Left colon (tissue), 2 donors: ENCODE measurements at regions not wholly inside any gene's neighbourhood (a gene's known extent, or its start where the extent isn't known, plus 50 kb on each side); places are given as distances from the start of the nearest gene placed in this dataset.
"Not testable (repeated sequence)": the region's sequence is repeated elsewhere in the genome, so short reads cannot be mapped to it uniquely, and the experiment has no call there.

ENCODE experiments used
- ATAC-seq: fragments of 200-7000 bp; cut with Tn5 transposase; one replicate; pipeline ENCODE4 v1.9.1; 2020; ENCODE audit warnings: mild to moderate bottlenecking, moderate library complexity
- DNase-seq, 2 donors: peaks; one replicate each; pipeline ENCODE4 v3.0.0-alpha.2; 2020
- intact Hi-C, 2 donors: fragments of 100-400 bp; cut with DNase I in 1 of 2; cut with micrococcal nuclease in 1 of 2; formaldehyde crosslinking; loops; one replicate each; pipeline versions ENCODE4 v1.11.2 to v1.14.0; 2022; cut with DNase I, micrococcal nuclease
- donor health status: DM: no; HTN: no; CAD: no.
- donor health status: DM: yes; HTN: yes; CAD: no.

DNA sequence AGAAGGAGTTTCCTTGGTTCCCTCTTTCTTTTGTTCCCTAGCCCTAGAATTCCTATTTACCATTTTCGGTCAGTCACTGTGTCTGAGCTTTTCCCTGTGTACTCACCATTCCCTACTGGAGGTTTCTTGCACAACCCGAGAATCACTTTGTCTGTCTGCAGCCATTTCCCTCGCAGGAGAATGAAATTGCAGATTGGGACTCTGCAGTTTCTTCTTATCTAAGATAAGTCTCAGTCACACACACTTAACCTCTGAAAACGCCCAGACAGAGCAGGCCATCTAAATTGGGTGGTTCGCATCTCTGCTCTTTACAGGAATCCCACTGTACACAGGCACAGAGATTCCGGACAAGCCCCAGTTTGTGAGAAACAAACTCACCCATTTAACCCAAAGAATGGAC, 58.6 kb upstream of the CNTNAP2 start:
- no peak for ATAC-seq
- DNase-seq, result no peak

DNA sequence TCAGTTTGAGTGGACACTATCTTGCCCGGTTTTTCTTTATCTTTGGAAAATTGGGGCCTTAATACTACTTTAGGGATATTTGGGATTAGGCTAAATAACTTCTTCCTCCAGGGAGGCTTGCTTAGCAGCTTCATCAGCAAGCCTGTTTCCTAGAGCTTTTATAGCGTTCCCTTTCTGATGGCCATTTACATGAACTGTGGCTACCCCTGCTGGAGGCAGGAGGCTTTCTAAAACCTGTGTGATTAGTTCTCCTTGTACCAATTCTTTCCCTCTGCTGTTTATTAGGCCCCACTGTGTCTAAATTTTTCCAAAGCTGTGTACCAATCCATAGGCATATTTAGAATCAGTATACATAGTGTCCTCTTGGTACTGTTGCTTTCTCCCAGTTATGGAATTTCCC, 61.7 kb upstream of the CNTNAP2 start:
- DNase-seq, result no peak
- intact Hi-C loops, result no loop called here

More for the DNA sequence above, 58.6 kb upstream of the CNTNAP2 start:
- intact Hi-C loops, result no loop called here

DNA sequence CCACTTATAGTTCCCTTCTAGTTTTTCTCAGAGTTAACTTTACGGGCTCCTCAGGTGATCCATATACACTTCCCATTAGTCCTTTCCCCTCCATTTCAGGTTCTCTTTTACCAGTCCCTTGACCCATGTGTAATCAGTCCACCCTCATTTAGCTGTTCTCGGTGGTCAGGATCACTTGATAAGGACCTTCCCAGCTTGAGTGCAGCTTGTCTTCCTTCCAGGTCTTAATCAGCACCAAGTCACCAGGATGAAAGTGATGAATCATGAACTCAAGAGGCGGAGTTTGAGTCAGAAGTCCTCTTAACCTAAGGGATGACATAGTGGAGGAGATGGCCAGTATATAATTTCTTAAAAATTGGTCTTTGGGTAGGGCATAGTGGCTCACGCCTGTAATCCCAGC, 63.1 kb upstream of the CNTNAP2 start:
- ATAC-seq, result no peak
- intact Hi-C loops, result no loop called here
- DNase-seq, result no peak

More for the DNA sequence above, 61.7 kb upstream of the CNTNAP2 start:
- no peak for ATAC-seq

DNA sequence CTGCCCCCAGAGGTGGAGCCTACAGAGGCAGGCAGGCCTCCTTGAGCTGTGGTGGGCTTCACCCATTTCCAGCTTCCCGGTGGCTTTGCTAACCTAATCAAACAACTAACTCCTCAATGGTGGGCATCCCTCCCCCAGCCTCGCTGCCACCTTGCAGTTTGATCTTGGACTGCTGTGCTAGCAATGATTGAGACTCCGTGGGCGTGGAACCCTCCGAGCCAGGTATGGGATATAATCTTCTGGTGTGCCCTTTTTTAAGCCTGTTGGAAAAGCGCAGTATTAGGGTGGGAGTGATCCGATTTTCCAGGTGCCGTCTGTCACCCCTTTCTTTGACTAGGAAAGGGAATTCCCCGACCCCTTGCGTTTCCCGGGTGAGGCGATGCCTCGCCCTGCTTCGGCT, 73.3 kb upstream of the CNTNAP2 start:
- intact Hi-C loops, DNase-seq, ATAC-seq: not testable (repeated sequence)

DNA sequence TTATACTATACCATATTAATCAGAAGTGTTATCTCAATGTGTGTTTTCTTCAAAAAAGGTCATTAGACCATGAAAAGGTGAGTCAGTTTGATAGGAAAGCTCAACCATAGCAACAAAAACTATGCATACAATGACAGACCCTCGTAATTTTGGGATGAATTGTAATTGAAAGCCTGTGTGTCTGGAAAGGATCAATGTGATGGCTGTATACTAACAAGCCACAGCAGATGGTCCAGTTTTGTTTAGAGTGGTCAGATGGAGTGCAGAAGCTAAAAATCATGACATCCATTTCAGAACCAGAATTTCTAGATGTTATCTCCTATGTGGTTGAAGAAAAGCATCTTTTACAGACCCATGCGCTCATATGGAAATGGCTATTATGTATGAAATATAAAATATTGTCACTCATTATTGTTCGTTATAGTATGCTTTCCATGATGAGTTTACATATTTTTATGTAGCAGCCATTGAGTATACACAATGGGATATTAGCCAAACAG, 88.3 kb upstream of the CNTNAP2 start:
- intact Hi-C loops, result no loop called here
- ATAC-seq (no peak), DNase-seq (no peak)

DNA sequence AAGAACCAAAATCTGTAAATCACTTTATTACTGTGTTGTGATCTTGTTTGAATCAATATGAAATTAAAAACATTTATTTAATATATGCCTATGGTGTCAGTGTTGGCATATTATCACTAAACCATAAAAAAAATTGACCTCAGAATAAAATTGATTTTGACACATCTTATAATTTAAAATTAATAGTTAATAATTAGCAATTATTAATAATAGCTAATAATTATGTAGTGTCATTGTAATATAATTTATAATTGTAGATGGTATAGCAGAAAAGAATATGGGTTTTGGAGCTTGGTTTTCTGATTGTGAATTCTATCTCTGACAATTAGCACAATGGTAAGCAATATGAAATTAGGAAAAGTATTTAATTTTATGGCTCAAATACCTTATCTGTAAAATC, 89.4 kb upstream of the CNTNAP2 start:
- intact Hi-C loops, result no loop called here
- no peak for DNase-seq
- ATAC-seq, result no peak

DNA sequence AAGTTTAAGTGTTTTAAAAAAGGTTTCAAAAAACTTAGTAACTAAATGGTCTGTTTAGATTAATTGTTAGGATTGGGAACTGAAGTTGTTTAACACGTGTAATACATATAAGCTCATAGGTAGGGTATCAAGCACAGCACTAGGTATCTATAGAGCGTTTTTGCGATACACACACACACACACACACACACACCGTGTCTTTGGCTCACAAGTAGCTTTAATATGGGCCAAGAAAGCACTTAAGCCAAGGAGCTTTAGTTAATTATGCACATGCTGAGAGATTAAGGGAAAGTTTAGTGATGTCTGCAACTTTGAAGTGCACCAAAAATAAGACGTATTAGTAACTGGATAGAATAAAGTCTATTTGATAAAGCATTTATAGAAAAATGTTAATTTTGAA, 93.8 kb upstream of the CNTNAP2 start:
- ATAC-seq, result no peak
- DNase-seq, result no peak
- intact Hi-C loops, result no loop called here

DNA sequence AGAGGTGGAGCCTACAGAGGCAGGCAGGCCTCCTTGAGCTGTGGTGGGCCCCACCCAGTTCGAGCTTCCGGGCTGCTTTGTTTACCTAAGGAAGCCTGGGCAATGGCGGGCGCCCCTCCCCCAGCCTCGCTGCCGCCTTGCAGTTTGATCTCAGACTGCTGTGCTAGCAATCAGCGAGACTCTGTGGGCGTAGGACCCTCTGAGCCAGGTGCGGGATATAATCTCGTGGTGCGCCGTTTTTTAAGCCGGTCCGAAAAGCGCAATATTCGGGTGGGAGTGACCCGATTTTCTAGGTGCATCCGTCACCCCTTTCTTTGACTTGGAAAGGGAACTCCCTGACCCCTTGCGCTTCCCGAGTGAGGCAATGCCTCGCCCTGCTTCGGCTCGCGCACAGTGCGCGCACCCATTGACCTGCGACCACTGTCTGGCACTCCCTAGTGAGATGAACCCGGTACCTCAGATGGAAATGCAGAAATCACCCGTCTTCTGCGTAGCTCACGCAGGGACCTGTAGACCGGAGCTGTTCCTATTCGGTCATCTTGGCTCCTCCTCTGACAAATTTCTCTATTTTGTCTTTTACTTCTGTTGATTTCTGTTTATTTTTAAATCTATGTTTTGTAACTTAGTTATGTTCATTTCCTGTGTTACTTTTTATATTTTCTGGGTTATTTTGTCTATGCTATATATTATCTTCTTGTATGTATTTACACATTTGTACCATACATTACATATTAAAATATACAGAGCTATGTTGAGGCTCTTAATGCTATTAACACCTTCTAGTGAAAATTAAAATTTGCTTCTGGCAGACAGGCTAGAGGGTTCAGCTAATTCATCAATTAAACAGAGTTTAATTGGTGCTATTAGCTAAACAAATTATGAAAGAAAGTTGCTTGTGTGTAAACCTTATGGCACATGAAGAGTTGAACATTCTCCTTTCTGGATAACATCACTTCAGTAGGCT, 97.3 kb upstream of the CNTNAP2 start:
- DNase-seq, ATAC-seq, intact Hi-C loops: not testable (repeated sequence)

DNA sequence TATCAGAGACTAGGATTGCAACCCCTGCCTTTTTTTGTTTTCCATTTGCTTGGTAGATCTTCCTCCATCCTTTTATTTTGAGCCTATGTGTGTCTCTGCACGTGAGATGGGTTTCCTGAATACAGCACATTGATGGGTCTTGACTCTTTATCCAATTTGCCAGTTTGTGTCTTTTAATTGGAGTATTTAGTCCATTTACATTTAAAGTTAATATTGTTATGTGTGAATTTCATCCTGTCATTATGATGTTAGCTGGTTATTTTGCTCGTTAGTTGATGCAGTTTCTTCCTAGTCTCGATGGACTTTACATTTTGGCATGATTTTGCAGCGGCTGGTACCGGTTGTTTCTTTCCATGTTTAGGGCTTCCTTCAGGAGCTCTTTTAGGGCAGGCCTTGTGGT, 99.2 kb upstream of the CNTNAP2 start:
- intact Hi-C loops, ATAC-seq, DNase-seq: not testable (repeated sequence)

DNA sequence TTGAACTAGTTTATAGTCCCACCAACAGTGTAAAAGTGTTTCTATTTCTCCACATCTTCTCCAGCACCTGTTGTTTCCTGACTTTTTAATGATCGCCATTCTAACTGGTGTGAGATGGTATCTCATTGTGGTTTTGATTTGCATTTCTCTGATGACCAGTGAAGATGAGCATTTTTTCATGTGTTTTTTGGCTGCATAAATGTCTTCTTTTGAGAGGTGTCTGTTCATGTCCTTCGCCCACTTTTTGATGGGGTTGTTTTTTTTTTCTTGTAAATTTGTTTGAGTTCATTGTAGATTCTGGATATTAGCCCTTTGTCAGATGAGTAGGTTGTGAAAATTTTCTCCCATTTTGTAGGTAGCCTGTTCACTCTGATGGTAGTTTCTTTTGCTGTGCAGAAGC, 102.4 kb upstream of the CNTNAP2 start:
- DNase-seq, ATAC-seq, intact Hi-C loops: not testable (repeated sequence)

DNA sequence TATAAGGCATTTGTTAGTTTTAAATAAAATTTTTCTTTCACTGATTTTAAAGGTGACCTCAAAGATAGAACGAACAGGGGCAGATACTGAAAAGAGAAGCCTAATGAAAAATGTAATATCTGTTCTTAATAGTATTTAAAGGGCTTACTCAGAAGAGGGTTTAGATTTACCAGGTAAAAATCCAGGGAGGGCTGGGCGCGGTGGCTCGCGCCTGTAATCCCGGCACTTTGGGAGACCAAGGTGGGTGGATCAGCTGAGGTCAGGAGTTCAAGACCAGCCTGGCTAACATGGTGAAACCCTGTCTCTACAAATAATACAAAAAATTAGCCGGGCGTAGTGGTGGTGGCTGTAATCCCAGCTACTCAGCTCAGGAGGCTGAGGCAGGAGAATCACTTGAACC, 108.3 kb upstream of the CNTNAP2 start:
- DNase-seq, result no peak
- intact Hi-C loops, result no loop called here
- ATAC-seq, result no peak

DNA sequence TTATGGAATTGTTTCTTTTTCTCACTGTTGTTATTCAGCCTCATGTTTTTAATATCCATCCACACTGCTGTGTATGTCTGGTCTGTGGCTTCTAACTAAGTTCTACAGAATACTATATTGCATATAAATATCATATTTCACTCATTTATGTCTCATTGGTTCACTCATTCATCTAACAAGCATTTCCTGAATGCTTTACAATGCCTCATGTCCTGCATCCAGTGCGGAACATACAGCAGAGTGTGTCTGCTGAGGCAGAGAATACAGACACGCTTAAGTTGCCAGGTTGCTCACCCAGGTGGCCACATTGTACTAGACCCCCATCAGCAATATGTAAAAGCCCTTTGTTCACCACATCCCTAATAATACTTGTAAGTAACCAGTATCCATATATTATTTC, 111.8 kb upstream of the CNTNAP2 start:
- DNase-seq, result no peak
- intact Hi-C loops, result no loop called here

DNA sequence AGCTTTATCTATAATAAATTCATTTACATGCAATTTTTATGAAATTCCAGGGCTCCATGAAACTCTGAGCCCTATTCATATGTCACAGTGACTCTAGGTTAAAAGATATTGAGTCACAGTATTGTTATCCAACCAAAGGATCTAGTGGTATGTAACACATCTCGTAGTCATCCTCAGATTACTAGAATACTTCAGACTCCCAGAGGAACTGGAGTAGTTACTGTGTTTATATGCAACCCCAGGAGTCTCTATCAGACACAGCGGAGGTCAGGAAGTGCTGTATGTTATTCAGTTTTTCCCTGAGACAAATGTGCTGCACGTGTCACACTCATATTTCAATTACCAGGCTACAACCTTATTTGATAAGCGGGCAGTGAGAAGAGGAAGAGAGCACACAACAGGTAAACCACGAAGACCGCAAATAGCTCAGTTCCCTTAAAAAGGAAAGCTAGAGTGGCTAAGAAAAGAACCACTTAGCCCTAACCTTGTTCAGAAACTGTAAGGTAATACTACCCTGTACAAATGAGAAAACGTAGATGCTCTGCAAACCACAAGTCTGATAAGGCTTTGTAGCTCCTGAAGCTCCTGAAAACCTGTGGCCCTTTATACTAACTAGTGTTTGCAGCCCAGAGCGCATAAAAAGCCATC, 114.0 kb upstream of the CNTNAP2 start:
- DNase-seq, result no peak
- no peak for ATAC-seq
- intact Hi-C loops, result no loop called here

More for the DNA sequence above, 111.8 kb upstream of the CNTNAP2 start:
- no peak for ATAC-seq

DNA sequence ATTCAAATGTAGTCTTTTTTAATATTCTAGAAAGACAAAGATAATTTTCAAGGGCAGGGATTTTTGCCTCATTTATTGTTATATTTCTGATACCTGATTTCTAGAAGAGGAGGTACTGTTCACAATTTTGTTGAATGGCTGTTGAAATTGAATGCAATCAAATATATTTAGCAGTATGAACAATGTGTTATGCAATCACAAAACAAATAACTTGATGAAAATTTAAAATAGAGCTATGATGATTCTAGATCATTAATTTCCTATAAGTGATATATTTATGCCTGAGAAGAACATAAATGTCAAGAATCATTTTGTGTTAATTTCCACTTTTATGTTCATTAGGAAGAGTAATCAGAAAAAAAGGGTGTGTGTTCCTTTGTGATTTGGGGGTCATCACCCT, 114.6 kb upstream of the CNTNAP2 start:
- intact Hi-C loops, result no loop called here
- DNase-seq (no peak), ATAC-seq (no peak)

DNA sequence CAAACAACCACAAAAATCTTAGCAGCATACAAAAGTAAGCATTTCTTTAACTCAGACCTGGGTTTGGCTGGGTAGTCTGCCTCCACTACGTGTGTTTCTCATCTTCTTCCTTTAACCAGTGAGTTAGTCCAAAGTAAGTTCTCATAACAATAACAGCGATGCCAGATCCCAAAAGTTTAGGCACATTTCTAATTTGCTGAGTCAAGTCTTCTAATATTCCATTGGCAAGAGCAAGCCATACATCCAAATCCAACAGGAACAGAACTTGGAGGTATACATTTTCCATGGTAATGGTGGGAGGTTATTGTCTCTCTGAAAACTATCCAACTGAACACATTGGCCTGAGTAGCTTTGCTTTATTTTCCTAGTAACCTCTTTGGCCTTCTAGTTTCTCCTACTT, 115.7 kb upstream of the CNTNAP2 start:
- DNase-seq (no peak), ATAC-seq (no peak)
- intact Hi-C loops, result no loop called here

DNA sequence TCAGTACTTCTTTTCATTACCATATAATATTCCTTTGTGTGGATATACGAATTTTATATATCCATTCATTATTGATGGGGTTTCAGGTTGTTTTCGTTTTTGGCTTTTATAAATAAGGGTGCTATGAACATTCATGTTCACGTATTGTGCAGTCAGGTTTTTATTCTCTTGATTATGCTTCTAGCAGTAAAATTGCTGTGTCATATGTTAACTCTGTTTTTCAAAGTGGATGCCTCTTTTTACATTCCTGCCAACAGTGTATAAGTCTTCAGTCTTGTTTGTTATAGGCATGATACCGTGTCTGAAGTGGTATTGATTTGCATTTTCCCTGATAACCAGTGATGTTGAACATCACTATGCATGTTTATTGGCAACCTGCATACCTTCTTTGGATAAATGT, 127.1 kb upstream of the CNTNAP2 start:
- ATAC-seq, result no peak

DNA sequence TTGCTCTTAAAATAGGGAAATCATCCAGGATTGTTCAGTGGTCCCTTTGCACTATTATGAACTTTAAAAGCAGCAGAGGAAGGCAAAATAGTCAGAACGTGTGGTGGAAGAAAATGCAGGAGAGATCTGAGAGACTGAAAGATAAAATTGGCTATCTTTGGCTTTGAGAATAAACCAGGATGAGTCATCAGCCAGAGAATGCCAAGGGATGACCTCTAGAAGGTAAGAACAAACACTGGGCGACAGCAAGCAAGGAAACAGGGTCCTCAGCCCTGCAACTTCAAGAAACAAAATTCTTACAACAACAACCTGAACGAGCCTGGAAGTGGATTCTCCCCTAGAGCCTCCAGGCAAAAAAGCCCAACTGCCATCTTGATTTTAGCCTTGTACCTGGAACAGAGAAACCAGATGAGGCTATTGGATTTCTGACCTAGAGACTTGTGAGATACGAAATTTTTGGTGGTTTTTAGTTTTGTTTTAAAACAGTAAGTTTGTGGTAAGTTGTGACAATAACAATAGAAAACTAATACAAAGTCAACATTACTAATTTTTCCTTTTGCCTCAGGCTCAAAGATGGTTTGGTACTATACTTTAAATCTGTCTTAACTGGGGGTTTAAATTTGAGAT, 130.2 kb upstream of the CNTNAP2 start:
- DNase-seq (no peak), ATAC-seq (no peak)
- intact Hi-C loops, result no loop called here

More for the DNA sequence above, 127.1 kb upstream of the CNTNAP2 start:
- intact Hi-C loops, result no loop called here
- no peak for DNase-seq

DNA sequence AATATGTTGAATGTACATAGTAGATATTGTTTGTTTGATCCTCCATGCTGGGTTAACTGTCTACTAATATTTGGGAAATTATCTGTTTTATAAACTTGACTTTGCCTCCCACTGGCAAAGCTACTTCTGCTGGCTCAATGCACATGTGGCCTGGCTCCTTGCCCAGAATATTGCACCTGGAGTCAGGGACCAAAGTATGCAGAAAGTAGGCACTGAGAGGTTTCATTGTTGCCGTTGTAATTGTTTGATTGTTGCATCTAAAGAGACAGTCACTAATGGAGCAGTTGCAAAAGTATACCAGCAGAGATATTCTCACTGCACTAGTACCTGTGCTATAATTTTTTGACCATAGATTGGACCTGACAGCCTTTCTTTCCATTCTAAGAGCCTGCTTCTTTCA, 137.8 kb upstream of the CNTNAP2 start:
- ATAC-seq, result no peak

DNA sequence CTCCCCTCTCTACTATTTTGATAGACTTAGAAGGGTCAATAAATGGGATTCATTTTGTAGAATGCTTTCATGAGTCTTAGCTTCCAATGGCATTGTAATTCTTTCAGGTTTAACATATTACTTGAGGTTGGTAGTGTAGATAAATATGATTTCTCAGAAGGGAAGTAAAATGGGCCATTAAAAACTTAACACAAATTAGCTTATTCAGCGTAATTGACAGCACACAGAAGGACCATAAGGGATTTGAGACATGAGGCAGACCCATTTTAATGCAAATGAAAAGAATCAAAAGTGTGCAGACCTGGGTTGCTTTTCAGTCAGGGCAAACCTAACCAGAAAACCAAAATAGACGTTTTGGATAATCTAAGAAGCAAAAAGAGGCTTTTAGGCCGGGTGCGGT, 156.6 kb upstream of the CNTNAP2 start:
- DNase-seq (no peak), ATAC-seq (no peak)
- intact Hi-C loops, result no loop called here

More for the DNA sequence above, 137.8 kb upstream of the CNTNAP2 start:
- intact Hi-C loops, result no loop called here
- no peak for DNase-seq
